ENCODE measurements at regions not wholly inside any gene's neighbourhood (a gene's known extent, or its start where the extent isn't known, plus 50 kb on each side); places are given as distances from the start of the nearest gene placed in this dataset.

GRCh38 chr5:172571413-172571812, 69.7 kb upstream of the NEURL1B start:
- no peak for TF ChIP-seq CTCF (IDR thresholded peaks at IDR 0.05; ENCODE audit: poor library complexity, severe bottlenecking)
- no peak for TF ChIP-seq POLR2AphosphoS5 (IDR thresholded peaks at IDR 0.05)
- no peak for TF ChIP-seq EP300 (conservative IDR thresholded peaks at IDR 0.05; ENCODE audit: poor library complexity, severe bottlenecking)

Measured in neural cell (in vitro differentiated cells).